DMS79 (cell line): ENCODE measurements at regions not wholly inside any gene's neighbourhood (a gene's known extent, or its start where the extent isn't known, plus 50 kb on each side); places are given as distances from the start of the nearest gene placed in this dataset.

Experiments
- DNase-seq: peaks from one replicate; lab custom pipeline; 2025; lab: John Stamatoyannopoulos, UW

DNA sequence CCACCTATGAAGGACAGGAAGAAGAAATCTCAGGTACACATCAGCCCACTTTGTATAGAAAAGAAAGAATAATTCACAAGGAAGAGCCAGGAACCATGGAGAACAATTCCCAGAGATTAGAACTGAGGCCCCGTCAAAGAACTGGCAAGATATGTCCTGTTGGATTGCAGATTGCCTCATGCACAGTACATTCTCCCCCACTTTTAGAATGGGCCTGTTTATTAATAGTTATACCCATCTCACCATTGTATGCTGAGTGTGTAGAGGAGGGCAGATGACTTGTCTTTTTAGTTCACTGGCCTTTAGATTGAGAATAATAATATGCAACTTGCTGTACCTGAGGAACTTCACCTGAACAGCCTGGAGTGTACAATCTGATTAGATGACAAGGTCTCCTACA lies 315.6 kb upstream of the HAND2 start:
- no peak for DNase-seq

DNA sequence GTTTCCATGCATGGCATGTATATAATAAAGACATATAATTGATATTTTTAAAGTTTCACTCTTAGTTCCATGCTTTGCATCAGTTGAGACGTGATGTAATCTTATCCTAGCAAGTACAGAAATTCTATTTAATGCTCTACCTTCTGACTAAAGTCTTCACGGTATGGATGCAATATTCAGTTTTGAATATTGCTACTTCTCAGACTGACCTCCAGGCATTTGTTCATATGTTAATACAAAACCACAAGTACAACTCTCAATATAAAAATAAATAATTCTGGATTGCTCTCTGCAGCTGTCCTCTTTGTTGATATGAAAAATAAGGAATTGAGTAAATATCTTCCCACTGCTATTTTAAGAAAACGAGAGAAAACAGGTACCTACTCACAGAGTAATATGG lies 309.8 kb upstream of the HAND2 start:
- DNase-seq, result no peak

DNA sequence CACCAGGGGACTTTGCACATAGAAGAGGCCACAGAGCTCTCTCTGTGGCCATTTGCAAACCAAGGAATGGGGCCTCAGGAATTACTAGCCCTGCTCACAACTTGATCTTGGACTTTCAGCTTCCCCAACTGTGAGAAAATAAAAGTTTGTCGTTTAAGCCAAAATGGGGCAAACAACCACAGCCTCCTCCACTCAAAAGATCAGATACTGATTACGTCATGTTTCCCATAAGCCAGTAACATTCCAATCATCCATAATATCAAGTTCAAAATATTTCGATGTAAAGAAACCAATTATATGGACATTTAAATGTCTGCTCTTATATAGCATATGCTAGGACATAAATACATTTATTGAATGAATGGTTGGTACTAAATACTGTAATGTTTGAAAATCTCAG lies 307.5 kb upstream of the HAND2 start:
- no peak for DNase-seq

DNA sequence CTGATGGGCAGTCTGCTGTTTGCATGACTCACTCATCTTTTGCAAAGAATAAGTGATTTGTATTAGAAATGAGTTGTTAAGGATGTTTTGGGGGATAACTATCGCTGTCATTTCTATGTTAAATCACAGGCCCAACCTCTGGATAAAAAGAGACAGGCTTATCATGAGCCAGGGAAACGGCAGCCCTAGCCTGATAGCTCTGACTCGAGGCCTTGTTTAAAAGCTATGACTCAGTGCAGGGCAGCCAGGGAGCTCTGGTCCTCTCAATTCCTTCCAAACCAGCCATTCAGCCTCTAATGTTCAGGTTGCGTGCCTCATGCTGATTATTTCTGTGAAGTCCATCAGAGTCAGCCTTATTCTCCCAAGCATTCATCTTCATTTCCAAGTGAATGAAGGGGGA lies 305.9 kb upstream of the HAND2 start:
- DNase-seq, result no peak

DNA sequence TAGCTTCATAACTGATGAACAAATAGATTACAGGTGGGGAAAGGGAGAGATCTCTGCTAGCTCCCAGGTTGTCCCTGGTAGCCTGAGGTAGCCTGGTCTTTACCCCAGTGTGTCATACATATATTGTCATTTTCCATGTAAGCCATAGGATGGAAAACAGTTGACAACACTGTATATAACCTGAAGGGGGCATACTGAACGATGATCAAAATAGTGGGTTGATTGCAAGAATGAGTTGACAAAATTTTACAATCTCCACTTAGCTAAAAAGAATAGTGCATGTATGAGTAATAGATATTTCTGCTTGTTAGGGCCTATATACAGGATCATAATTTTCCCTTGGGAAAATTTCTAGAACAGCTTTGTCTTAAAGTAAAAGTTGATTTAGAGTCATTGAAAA lies 304.1 kb upstream of the HAND2 start:
- DNase-seq, result no peak

DNA sequence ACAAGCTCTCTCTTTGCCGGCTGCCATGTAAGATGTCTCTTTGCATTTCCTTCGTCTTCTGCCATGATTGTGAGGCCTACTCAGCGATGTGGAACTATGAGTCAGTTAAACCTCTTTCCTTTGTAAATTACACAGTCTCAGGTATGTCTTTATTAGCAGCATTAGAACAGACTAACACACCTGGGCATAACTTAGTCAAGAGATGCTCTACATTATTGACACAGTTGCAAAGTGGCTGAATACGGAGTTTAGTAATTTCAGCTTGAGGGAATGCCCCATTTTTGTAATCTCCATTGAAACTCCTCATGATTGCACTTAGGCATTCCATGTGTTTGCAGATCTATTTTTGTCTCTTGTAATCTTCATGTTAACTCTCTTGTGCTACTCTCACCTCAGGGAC lies 299.5 kb upstream of the HAND2 start:
- no peak for DNase-seq

DNA sequence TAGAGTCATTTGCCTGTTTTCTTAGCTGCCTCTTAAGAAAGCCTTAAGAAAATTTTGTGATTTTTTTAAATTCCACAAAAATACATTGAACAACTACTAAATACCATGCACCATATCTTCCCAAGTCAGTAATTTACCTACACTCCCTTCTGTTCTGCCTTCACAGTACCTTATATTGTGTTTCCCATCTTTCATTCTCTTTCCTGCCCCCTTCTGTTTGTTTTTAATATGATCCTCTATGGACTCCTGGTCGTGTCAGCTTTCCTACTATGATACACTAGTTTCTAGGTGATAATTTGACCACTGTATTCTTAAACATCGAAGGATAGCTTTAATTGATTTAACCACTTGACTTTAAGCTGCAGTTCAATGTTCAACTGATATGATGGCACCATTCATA lies 297.7 kb upstream of the HAND2 start:
- no peak for DNase-seq

DNA sequence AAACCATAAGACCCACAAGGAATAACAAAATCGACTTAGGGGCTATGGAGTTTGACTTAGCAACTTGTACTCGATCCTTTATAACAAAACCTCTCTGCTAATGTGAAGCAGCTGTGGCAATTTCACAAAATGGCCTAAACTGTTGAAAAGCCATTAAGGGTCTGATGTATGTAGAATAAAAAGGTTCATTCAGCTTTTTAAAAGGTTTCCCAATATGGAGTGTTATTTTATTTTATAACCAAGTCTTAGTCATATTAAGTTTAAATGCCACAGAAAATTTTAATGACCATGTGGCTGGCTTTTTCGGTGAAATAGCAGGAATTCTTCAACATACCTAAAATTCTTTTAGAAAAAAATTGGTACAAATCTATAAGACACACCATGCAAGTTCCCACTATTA lies 291.8 kb upstream of the HAND2 start:
- no peak for DNase-seq

DNA sequence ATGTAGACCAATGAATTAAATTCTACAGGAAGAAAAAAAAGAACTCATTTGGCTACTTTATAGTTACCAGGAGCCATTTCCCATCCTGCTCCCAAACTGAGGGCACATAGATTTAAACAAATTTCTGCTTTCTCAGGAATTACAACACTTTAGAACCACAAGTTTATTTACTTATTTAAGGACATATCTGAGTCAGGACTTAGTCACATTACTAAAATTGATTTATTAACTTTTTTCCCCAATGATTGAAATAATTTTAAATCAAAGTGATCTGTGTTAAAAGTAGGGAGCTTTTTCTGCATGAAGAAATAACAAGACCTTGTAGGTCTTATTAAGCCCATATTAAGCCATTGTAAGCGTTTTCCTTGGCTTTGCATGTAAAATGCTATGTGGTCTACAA lies 291.0 kb upstream of the HAND2 start:
- no peak for DNase-seq

DNA sequence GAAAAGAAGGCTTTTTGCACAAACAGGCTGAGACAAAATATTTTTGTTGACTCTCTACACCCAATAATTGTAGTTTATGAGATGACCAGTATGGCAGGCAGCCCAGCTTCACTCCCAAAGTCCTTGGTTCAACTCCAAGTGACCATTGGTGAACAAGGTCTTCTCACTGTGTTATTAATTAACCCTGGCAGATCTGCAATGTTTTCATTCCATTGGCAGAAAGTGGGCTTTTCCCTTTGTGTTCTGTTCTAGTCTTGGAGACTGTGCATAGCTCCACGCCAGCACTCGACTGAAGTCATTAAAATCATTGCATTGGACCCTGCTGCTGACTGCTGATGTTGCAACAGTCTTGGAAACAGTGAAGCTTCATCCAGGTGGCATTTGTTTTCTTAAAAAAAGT lies 277.3 kb upstream of the HAND2 start:
- DNase-seq, result no peak

DNA sequence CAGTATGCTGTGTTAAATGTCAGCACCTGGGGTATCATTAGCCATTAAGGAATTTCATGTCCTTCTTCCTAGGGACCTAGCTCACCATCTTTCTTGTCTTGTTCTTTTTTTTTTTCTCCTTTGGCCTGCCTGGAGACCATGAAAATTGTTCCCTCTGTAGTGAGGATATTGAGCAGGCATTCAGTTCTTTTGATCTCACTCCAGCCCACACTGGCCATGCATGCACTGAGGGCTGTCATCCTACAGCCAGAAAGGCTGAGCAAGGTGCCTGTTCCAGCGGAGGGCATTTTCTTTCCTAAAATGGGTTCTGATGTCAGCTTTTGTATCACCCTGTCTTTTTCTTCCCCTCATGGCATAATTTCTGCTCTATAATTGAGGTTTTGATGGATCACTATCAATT lies 275.9 kb upstream of the HAND2 start:
- no peak for DNase-seq

DNA sequence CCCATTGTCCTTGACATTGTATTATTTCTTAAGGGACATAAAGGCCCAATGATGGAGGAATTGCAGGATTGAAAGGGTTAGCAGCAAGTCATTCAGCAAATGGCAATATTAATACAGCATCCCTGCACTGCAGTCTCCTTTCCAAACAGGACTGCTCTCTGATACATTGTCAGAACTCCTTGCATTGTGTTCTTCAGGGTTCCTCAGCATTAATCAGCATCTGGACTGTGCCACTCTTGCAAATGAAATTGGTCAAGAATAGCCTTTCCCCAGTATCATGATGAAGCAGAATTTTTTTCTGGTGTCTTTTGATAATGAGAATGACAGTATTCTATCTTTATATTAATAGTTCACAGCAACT lies 272.6 kb upstream of the HAND2 start:
- no peak for DNase-seq

DNA sequence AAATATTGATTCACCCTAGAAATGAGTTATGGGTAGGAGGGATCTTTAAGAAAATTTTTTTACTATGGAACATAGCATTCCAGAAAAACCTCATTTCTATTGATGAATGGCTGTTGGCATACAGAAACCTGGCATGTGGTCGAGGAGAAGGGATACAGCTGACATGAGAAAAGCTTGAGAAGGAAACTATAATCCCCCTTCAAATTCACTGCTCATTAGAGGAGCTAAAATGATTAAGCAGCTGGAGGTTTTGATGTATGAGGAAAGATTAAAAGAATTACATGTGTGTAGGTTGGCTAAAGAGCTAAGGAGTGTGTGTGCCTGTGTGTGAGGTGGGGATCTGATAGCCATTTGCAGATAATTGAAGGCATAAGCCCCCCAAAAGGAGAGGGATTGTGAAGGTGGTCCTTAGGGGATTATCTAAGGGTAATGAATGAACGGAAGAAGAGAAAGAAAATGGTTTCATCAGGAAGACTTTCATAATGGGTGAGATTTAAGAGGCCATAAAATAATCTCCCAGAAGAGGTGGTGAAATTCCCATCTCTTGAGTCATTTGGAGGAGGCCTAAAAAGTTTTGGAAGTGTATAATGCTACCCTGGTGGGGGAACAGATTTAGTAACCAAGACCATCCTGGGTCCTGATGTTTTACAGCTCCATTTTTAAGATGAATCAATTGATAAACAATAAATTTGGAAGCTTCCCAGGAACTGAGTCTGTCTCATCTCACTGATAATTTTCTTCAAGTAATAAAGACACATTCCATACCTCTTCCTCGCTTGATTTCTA lies 272.0 kb upstream of the HAND2 start:
- no peak for DNase-seq

DNA sequence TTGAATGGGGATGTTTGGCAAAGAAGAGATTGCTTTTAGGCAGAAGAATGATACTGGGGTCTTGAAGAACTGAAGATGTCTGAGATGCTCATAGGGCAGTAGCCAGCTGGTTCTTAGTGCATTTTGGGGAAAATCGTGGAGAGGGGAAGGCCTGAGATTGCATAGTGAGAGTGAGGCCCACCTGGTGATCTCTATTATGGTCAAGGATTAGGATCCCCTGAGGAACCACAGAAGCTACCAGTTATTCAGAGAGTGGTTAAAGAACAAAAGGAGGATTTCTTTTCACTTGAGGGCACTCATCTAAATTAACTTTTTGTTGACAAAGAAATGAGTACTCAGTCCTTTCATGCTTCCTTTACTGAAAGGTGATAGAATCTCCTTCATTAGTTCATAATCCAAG lies 271.3 kb upstream of the HAND2 start:
- DNase-seq, result no peak

DNA sequence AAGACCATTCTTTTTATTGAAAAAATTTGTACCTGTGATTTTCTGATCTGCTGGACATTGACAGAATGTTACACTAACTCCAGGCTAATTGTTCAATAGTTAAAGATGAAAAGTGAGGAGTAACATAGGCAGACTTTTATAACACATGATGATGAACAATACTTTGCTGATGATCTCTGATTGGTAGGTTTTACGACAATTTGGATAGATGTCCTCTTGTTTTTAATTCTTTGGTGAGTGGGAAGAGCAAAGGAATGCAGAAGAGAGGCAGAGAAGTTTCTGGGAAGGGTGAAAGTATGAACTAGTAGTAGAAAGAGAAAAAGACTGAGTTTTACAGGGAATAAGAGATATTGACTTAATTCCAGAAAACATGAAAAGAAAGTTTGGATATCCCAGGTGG lies 267.3 kb upstream of the HAND2 start:
- no peak for DNase-seq

DNA sequence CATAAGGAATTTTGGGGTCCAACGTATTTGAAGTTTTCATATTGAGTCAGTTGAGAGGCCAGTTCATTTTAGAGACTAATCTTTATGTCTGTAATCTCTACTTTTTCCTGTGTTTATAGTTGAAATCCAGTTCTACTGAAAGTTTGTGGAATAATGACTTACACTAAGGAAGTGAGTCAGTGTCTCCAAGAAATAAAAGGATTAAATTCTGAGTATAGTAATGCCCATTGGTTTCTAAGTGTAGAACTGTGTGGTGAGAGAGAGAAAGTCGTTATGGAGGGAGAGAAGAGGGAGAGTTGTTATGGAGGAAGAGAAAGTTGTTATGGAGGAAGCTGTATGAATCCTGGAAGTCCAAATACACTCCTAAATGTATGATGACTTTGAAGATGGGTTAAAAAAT lies 264.6 kb upstream of the HAND2 start:
- no peak for DNase-seq

DNA sequence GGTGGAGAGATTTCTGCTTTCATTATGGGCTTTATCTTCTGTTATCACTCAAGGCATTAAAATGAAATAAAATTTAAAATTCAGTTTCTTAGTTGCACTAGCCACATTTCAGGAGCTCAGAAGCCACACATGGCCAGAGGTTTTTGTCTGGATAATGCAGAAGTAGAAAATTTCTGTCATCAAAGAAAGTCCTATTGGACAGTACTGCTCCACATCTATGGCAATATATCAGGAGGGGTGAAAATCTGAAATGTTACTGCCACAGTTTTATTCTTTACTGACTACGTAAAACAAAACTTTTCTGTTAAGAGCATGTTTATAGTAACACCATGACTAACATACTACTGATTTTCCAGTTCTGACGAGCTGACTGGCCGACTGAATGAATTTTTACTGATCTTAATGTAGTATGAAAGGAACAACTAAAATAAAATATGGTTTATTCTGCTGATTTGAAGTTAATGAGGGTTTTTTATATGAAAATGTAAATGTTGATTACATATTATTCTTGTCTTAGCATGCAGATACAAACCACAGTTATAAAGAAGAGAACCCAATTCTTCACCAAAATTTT lies 264.0 kb upstream of the HAND2 start:
- DNase-seq, result no peak

DNA sequence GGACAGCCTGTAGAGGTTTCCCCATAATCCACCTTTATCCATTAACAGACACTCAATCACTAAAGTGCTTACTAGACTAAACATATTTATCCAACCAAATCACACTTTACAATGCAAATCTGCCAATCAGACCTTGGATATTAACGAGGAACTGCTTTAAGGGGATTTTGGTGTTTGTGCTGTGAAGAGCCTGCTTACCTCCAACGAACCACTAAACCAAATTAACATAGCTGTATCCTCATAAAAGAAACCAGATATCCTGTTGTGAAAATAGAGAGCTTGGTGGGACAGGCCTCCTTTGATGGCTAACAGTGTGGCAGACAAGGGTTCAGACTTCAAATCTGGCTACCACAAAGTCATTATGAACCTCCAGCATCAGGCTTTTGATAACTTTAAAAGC lies 252.6 kb upstream of the HAND2 start:
- peak; percentile 39 for DNase-seq

DNA sequence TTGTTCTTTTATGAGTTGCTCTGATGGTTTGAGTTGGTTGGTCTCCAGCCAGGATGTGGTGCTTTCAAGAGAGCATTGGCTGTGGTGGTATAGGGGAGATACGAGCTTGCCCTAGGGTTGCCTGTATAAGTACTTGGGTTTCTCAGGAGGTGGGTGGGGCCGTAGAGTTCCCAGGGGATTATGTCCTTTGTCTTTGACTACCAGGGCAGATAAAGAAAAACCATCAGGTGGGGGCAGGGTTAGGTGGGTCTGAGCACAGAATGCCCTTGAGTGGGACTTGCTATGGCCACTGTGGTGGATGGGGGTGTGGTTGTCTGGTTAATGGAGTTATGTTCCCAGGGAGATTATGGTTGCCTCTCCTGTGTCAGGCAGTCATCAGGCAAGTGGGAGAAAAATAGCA lies 247.9 kb upstream of the HAND2 start:
- DNase-seq, result no peak

DNA sequence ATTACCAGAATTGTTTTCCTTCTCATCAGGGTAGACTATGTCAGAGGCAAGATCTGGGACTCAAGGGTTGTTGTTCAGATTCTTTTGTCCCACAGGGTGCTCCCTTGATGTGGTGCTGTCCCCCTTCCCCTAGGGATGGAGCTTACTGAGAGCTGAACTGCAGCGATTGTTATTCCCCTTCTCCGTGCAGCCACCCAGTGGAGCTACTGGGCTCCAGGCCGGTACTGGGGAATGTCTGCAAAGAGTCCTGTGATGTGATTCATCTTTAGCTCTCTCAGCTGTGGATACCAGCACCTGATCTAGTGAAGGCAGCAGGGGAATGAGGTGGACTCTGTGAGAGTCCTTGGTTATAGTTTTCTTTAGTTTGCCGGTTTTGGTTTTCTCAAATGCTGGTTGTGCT lies 247.4 kb upstream of the HAND2 start:
- DNase-seq, result no peak

DNA sequence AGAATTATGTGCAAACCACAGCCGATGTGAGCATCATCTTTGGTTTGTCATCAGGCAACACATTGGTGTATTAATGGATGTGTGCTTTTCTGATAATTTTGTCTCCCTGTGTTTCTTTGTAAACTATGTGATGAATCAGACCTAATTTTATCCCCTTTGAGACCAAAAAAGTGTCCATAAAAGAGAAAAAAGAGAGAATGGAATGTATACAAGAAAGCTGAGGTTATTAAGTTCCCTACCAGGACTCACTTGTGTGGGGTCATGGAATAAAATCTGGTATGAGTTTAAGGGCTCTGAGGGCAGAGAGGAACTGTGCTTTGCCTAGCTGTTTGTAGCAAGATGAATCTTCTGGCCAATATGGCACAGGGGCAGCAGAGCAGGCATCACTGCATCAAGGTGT lies 239.5 kb upstream of the HAND2 start:
- DNase-seq, result no peak

DNA sequence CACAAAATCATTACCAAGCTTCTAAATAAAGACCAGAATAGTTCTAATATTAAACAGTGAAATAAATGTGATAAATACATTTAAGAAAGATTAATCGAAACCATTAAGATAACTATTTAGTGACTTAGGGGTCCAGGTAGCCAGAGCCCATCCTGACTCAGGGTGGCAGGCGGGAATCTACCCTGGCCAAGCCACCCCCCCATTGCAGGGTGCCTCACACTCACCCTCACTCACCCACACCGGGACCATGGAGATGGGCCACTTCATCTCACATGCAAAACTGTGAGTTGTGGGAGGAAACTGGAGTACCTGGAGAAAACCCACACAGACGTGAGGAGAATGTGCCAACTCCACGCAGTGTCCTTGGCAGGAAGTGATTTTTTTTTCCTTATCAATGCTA lies 237.6 kb upstream of the HAND2 start:
- DNase-seq, result no peak

DNA sequence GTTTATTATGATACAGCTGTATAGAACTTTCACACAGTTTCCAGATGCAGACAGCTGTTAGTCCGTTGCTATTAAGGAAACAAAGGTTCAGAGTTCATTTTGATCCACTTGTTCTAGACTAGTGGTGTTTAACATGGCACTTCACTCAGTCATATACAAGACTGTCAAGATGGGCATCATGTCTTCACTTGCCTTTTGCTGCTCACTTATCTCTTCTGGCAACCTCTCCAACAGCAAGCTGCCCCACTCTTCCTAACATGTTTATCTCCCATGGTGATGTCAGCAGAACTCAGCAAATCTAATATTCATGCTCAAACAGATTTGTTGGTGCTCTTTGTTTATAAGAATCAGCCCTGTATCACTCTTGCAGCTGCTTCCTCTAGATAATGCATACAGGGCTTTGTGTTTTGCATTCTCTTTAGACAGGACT lies 236.2 kb upstream of the HAND2 start:
- no peak for DNase-seq

DNA sequence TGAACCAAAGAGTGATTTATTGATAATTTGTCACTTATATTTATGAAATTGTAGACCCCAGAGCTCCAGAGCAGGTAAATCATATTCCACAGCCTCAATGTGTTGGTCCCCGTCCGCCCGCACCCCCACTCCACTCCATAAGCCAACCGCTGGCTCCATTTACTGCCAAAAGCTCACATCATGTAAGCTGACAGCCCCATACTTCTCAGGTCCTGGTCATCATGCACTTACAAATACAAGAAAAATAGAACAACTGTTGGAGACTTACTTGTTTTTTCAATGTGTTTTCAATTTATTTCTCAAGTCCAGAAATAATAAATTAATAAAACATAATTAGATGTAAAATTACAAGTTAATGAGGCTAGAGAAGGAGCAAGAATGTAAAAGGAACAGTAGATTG lies 235.7 kb upstream of the HAND2 start:
- no peak for DNase-seq
